ENCODE measurements at regions not wholly inside any gene's neighbourhood (a gene's known extent, or its start where the extent isn't known, plus 50 kb on each side); places are given as distances from the start of the nearest gene placed in this dataset.

GRCh38 chr11:127369356-127369755, 368.8 kb upstream of the KIRREL3 start:
- no peak for TF ChIP-seq CTCF (IDR thresholded peaks at IDR 0.05; ENCODE audit: poor library complexity, severe bottlenecking)
- TF ChIP-seq POLR2AphosphoS5 (IDR thresholded peaks at IDR 0.05), result no peak
- no peak for TF ChIP-seq EZH2 (IDR thresholded peaks at IDR 0.05; ENCODE audit: borderline replicate concordance, insufficient read depth, low read length, poor library complexity, severe bottlenecking)
- no peak for TF ChIP-seq SMC3 (conservative IDR thresholded peaks at IDR 0.05; ENCODE audit: poor library complexity)
- no peak for TF ChIP-seq EP300 (conservative IDR thresholded peaks at IDR 0.05; ENCODE audit: poor library complexity, severe bottlenecking)
